GM12878 (cell line): ENCODE measurements at regions not wholly inside any gene's neighbourhood (a gene's known extent, or its start where the extent isn't known, plus 50 kb on each side); places are given as distances from the start of the nearest gene placed in this dataset.

Source experiments
- ATAC-seq: fragments of 200-7000 bp; cut with Tn5 transposase; 3 replicates; pipeline ENCODE4 v1.9.1; 2020; ENCODE audit warnings: mild to moderate bottlenecking, moderate library complexity
- BruUV-seq: library from RNA; stranded (reverse); fragments of 400-500 nt; replicated peaks from 2 replicates; lab custom pipeline; 2021; lab: Mats Ljungman, UMichigan
- CTCF ChIA-PET: fragments of 300-600 bp; sonication (Branson Sonifier 250); formaldehyde crosslinking; extraction: SDS; loops from one replicate; lab custom pipeline; 2021; ENCODE audit warnings: inconsistent platforms; lab: Yijun Ruan, JAX
- POLR2A ChIA-PET: fragments of 350-600 bp; formaldehyde crosslinking; extraction: SDS; loops from one replicate; lab custom pipeline; 2021; ENCODE audit warnings: inconsistent platforms; lab: Charles Lee
- RAD21 ChIA-PET: fragments of 300-600 bp; sonication (Branson Sonifier 250); formaldehyde crosslinking; loops from one replicate; lab custom pipeline; 2023; ENCODE audit warnings: antibody characterized with exemption; ENCODE audit not compliant: unreplicated experiment; lab: Charles Lee
- SMC1A ChIA-PET: fragments of 300-600 bp; sonication (Branson Sonifier 250); formaldehyde crosslinking; loops from one replicate; lab custom pipeline; 2023; ENCODE audit not compliant: unreplicated experiment, uncharacterized antibody; lab: Charles Lee
- DNase-seq: peaks from one replicate; pipeline ENCODE4 v3.0.0-alpha.2; 2011; ENCODE audit warnings: low read depth, low spot score
- FAIRE-seq: peaks from 3 replicates; lab custom pipeline; 2011; peaks lifted over from hg19 to GRCh38; lab: Jason Lieb, UNC
- H2AFZ ChIP-seq: 2 replicates; pipeline ENCODE4 v1.6.0; 2011; ENCODE audit warnings: low read depth, low read length, control low read depth; ENCODE audit not compliant: control insufficient read depth
- H3K27ac ChIP-seq: 2 replicates; pipeline ENCODE4 v1.5.1; 2011; ENCODE audit warnings: control low read depth; ENCODE audit not compliant: control insufficient read depth, insufficient read depth
- H3K27me3 ChIP-seq, 2 experiments: replicated peaks in 1 of 2; 2 replicates each; pipeline versions ENCODE4 v1.6.0 to v1.6.1; 2011; ENCODE audit warnings: low read length in 1 of 2; ENCODE audit not compliant: control insufficient read depth in 2 of 2, insufficient read depth in 2 of 2
- H3K36me3 ChIP-seq, 2 experiments: 2 replicates each; pipeline ENCODE4 v1.5.1; 2011; ENCODE audit warnings: low read length in 1 of 2; ENCODE audit not compliant: control insufficient read depth in 2 of 2, insufficient read depth in 2 of 2
- H3K4me1 ChIP-seq: 2 replicates; pipeline ENCODE4 v1.6.1; 2011; ENCODE audit warnings: mild to moderate bottlenecking, low read length, moderate library complexity, mixed read lengths; ENCODE audit not compliant: control insufficient read depth, insufficient read depth
- H3K4me2 ChIP-seq: 2 replicates; pipeline ENCODE4 v1.6.0; 2011; ENCODE audit warnings: control low read depth; ENCODE audit not compliant: control insufficient read depth, insufficient read depth
- H3K4me3 ChIP-seq: fragments of 200-600 bp; sonication (generic); 2 replicates; pipeline ENCODE4 v1.5.1; 2016
- H3K79me2 ChIP-seq: 2 replicates; pipeline ENCODE4 v1.6.0; 2011; ENCODE audit warnings: low read length; ENCODE audit not compliant: control insufficient read depth, insufficient read depth
- H3K9ac ChIP-seq: 2 replicates; pipeline ENCODE4 v1.8.0; 2011; ENCODE audit warnings: low read length, control low read depth, mixed read lengths; ENCODE audit not compliant: control insufficient read depth, insufficient read depth
- H3K9me3 ChIP-seq: replicated peaks from 3 replicates; pipeline ENCODE4 v1.5.1; 2011; ENCODE audit warnings: mild to moderate bottlenecking, low read length; ENCODE audit not compliant: control insufficient read depth, insufficient read depth
- H4K20me1 ChIP-seq: 2 replicates; pipeline ENCODE4 v1.6.0; 2011; ENCODE audit not compliant: control insufficient read depth, insufficient read depth
- BRCA1 ChIP-seq: IDR thresholded peaks from 2 replicates; pipeline ENCODE4 v1.6.1; 2011; ENCODE audit warnings: low read depth, low read length, improper control_type of control experiment
- CBX5 ChIP-seq: sonication (generic); IDR thresholded peaks from 2 replicates; pipeline ENCODE4 v1.6.1; 2016; ENCODE audit warnings: low read depth, moderate library complexity, mild to moderate bottlenecking, inconsistent platforms
- CREM ChIP-seq: IDR thresholded peaks from 2 replicates; pipeline ENCODE4 v1.6.1; 2014; ENCODE audit warnings: antibody characterized with exemption, low read depth
- FOS ChIP-seq: IDR thresholded peaks from 3 replicates; pipeline ENCODE4 v1.6.1; 2011; ENCODE audit warnings: borderline replicate concordance; ENCODE audit not compliant: insufficient read length; ENCODE audit errors: extremely low read depth
- IKZF2 ChIP-seq, 2 experiments: fragments of 450-650 bp; IDR thresholded peaks; 2 replicates each; pipeline ENCODE4 v1.6.1; 2017; ENCODE audit warnings: mild to moderate bottlenecking in 2 of 2, moderate library complexity in 2 of 2
- MYB ChIP-seq: fragments of 150-350 bp; IDR thresholded peaks from 2 replicates; pipeline ENCODE4 v1.6.1; 2014; ENCODE audit warnings: mild to moderate bottlenecking, low read depth, low read length, borderline replicate concordance
- NRF1 ChIP-seq: conservative IDR thresholded peaks from 2 replicates; pipeline ENCODE4 v1.6.1; 2011; ENCODE audit warnings: mild to moderate bottlenecking, low read depth, low read length, improper control_type of control experiment
- PML ChIP-seq: IDR thresholded peaks from 2 replicates; pipeline ENCODE4 v1.6.1; 2012; ENCODE audit warnings: low read length, inconsistent platforms
- RAD51 ChIP-seq: fragments of 450-650 bp; IDR thresholded peaks from 2 replicates; pipeline ENCODE4 v1.6.1; 2016; ENCODE audit warnings: moderate library complexity, mild to moderate bottlenecking, inconsistent platforms
- SREBF2 ChIP-seq: IDR thresholded peaks from 2 replicates; pipeline ENCODE4 v1.6.1; 2012; ENCODE audit warnings: mild to moderate bottlenecking, low read length
- TARDBP ChIP-seq: IDR thresholded peaks from 2 replicates; pipeline ENCODE4 v1.6.1; 2016; ENCODE audit warnings: borderline replicate concordance
- YBX1 ChIP-seq: fragments of 450-650 bp; IDR thresholded peaks from 2 replicates; pipeline ENCODE4 v1.6.1; 2016; ENCODE audit warnings: antibody characterized with exemption
- WGBS: methylation state at CpG from one replicate; pipeline ENCODE4 v1.1.6; 2016; ENCODE audit warnings: low lambda C conversion rate; ENCODE audit not compliant: insufficient replicate concordance, insufficient coverage; ENCODE audit errors: missing lambda C conversion rate; 5-methylcytosine and 5-hydroxymethylcytosine counted together
- in situ Hi-C: fragments of 300-500 bp; cut with MboI; formaldehyde crosslinking; loops from 9 replicates; pipeline ENCODE4 v1.14.3; 2018; ENCODE audit warnings: mixed read lengths
- intact Hi-C: fragments of 100-400 bp; cut with micrococcal nuclease; formaldehyde crosslinking; loops from one replicate; pipeline ENCODE4 v1.14.2; 2022; ENCODE audit not compliant: unreplicated experiment
- TF ChIP-seq, protein P1 (sequence below): IDR thresholded peaks from 2 replicates; pipeline ENCODE4 v1.6.1; 2011; ENCODE audit warnings: borderline replicate concordance, low read depth, mild to moderate bottlenecking, moderate library complexity, low read length; ENCODE audit not compliant: insufficient read depth, poor library complexity, severe bottlenecking
- TF ChIP-seq, protein P2 (sequence below): fragments of 450-650 bp; formaldehyde crosslinking; IDR thresholded peaks from 2 replicates; pipeline ENCODE4 v1.4.0; 2022; ENCODE audit warnings: mild to moderate bottlenecking, moderate library complexity
- TF ChIP-seq, protein P3 (sequence below): fragments of 450-650 bp; IDR thresholded peaks from 2 replicates; pipeline ENCODE4 v1.6.1; 2018; ENCODE audit warnings: borderline replicate concordance, mild to moderate bottlenecking; ENCODE audit not compliant: partially characterized antibody
- TF ChIP-seq, protein P4 (sequence below): fragments of 450-650 bp; conservative IDR thresholded peaks from 2 replicates; pipeline ENCODE4 v1.6.1; 2017; ENCODE audit warnings: mild to moderate bottlenecking, moderate library complexity

DNA sequence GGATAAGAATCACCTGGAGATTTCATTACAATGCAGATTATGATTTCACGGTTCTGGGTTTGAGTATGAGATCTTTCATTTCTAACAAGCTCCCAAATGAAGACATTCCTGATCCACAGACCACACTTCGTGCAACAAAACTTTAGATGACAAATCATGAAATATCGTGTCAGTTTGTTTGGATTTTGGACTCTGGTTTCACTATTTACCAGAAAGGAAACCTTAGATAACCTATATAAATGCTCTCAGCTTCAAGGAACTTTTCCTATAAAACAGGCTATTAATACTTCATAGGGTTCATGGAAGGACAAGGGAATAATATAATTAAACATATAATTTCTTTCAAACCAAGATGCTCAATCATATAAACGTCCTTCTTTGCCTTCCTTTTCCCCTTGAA is 930.5 kb upstream of the SLC10A2 start (continued):
- TF ChIP-seq, protein P1, sequence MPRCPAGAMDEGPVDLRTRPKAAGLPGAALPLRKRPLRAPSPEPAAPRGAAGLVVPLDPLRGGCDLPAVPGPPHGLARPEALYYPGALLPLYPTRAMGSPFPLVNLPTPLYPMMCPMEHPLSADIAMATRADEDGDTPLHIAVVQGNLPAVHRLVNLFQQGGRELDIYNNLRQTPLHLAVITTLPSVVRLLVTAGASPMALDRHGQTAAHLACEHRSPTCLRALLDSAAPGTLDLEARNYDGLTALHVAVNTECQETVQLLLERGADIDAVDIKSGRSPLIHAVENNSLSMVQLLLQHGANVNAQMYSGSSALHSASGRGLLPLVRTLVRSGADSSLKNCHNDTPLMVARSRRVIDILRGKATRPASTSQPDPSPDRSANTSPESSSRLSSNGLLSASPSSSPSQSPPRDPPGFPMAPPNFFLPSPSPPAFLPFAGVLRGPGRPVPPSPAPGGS = no peak
- no peak for TF ChIP-seq CBX5
- TF ChIP-seq BRCA1 = no peak
- no peak for TF ChIP-seq TARDBP
- TF ChIP-seq PML = no peak

DNA sequence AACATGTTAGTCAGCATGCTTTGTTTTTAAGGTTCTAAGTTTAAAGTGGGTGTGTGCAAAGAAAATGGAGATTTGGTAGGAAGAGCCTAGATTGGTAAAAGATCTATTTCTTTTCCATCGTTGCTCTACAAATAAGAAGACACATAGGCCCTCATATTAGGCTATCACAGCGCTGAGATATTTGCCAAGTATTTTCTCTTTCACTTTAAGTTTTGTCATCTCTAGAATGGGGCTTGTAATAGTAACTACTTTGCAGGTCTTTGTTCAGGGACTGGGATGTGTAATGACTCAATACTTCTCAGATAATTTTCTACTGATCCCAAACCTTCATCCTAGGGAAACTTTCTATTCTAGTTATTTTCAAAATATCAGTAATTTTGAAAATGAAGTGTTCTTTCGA is 917.7 kb upstream of the SLC10A2 start:
- peak; percentile 55 for ATAC-seq
- Histone ChIP-seq H3K4me2 (no peak overlapping the region), H4K20me1 (no peaks in the 10 kb centered on the region), H3K4me3 (no peak overlapping the region), H3K9me3 (no peaks in the 10 kb centered on the region), H3K27me3 (no peaks in the 10 kb centered on the region), H3K4me1 (no peaks in the 10 kb centered on the region), H3K36me3 (no peaks in the 10 kb centered on the region), H2AFZ (no peak overlapping the region), H3K9ac (no peak overlapping the region), H3K27ac (no peak overlapping the region), H3K79me2 (no peaks in the 10 kb centered on the region)
- ChIA-PET SMC1A (interaction anchor here (0.6 kb wide), 1 partner anchor 100 kb away, joined by 3 read pairs; no protein-coding TSS in a partner anchor), POLR2A (no interaction called here), CTCF (no interaction called here), RAD21 (no interaction called here)
- intact Hi-C loops (no loop called here), in situ Hi-C loops (no loop called here)
- FAIRE-seq = no peak
- no peak for DNase-seq
- no TSS peak for BruUV-seq
- 0% methylated on average over 3 of the region's 3 CpGs for WGBS
- TF ChIP-seq FOS (no peak), NRF1 (no peak), SREBF2 (no peak), YBX1 (no peak), MYB (no peak), IKZF2 (IDR thresholded peaks at IDR 0.05) (no peak), CREM (no peak), RAD51 (no peak)
- TF ChIP-seq, protein P2, sequence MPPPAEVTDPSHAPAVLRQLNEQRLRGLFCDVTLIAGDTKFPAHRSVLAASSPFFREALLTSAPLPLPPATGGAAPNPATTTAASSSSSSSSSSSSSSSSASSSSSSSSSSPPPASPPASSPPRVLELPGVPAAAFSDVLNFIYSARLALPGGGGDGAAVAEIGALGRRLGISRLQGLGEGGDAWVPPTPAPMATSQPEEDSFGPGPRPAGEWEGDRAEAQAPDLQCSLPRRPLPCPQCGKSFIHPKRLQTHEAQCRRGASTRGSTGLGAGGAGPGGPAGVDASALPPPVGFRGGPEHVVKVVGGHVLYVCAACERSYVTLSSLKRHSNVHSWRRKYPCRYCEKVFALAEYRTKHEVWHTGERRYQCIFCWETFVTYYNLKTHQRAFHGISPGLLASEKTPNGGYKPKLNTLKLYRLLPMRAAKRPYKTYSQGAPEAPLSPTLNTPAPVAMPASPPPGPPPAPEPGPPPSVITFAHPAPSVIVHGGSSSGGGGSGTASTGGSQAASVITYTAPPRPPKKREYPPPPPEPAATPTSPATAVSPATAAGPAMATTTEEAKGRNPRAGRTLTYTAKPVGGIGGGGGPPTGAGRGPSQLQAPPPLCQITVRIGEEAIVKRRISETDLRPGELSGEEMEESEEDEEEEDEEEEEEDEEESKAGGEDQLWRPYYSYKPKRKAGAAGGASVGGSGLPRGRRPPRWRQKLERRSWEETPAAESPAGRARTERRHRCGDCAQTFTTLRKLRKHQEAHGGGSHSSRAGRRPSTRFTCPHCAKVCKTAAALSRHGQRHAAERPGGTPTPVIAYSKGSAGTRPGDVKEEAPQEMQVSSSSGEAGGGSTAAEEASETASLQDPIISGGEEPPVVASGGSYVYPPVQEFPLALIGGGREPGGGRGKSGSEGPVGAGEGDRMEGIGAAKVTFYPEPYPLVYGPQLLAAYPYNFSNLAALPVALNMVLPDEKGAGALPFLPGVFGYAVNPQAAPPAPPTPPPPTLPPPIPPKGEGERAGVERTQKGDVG (CRISPR knock-in tag) = no peak
- TF ChIP-seq, protein P3, sequence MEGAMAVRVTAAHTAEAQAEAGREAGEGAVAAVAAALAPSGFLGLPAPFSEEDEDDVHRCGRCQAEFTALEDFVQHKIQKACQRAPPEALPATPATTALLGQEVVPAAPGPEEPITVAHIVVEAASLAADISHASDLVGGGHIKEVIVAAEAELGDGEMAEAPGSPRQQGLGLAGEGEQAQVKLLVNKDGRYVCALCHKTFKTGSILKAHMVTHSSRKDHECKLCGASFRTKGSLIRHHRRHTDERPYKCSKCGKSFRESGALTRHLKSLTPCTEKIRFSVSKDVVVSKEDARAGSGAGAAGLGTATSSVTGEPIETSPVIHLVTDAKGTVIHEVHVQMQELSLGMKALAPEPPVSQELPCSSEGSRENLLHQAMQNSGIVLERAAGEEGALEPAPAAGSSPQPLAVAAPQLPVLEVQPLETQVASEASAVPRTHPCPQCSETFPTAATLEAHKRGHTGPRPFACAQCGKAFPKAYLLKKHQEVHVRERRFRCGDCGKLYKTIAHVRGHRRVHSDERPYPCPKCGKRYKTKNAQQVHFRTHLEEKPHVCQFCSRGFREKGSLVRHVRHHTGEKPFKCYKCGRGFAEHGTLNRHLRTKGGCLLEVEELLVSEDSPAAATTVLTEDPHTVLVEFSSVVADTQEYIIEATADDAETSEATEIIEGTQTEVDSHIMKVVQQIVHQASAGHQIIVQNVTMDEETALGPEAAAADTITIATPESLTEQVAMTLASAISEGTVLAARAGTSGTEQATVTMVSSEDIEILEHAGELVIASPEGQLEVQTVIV = no peak
- TF ChIP-seq, protein P4, sequence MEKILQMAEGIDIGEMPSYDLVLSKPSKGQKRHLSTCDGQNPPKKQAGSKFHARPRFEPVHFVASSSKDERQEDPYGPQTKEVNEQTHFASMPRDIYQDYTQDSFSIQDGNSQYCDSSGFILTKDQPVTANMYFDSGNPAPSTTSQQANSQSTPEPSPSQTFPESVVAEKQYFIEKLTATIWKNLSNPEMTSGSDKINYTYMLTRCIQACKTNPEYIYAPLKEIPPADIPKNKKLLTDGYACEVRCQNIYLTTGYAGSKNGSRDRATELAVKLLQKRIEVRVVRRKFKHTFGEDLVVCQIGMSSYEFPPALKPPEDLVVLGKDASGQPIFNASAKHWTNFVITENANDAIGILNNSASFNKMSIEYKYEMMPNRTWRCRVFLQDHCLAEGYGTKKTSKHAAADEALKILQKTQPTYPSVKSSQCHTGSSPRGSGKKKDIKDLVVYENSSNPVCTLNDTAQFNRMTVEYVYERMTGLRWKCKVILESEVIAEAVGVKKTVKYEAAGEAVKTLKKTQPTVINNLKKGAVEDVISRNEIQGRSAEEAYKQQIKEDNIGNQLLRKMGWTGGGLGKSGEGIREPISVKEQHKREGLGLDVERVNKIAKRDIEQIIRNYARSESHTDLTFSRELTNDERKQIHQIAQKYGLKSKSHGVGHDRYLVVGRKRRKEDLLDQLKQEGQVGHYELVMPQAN = no peak
